ENCODE measurements at regions not wholly inside any gene's neighbourhood (a gene's known extent, or its start where the extent isn't known, plus 50 kb on each side); places are given as distances from the start of the nearest gene placed in this dataset.

DNA sequence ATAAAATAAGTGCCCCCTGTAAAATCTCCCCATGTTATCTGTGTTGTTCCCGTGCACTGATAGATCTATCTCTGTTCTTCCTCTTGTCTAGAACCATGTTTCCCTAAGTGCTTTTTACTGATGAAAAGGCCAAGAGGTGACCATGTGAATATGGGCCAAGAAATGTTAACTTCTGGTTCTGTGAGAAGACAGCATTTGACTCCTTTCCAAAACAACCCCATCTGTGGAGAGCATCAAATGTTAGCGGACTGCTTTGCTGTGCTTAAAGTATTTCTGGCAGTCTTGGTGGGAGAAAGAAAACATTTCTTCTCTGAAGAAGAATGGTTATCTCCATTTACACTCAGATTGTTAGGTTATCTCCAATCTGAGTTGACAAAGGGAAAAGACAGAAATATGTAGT is 58.6 kb upstream of the GUCY1A2 start:
- no peak for TF ChIP-seq OVOL2 (CRISPR knock-in tag; IDR thresholded peaks at IDR 0.05; ENCODE audit: borderline replicate concordance)
- TF ChIP-seq, protein P1, sequence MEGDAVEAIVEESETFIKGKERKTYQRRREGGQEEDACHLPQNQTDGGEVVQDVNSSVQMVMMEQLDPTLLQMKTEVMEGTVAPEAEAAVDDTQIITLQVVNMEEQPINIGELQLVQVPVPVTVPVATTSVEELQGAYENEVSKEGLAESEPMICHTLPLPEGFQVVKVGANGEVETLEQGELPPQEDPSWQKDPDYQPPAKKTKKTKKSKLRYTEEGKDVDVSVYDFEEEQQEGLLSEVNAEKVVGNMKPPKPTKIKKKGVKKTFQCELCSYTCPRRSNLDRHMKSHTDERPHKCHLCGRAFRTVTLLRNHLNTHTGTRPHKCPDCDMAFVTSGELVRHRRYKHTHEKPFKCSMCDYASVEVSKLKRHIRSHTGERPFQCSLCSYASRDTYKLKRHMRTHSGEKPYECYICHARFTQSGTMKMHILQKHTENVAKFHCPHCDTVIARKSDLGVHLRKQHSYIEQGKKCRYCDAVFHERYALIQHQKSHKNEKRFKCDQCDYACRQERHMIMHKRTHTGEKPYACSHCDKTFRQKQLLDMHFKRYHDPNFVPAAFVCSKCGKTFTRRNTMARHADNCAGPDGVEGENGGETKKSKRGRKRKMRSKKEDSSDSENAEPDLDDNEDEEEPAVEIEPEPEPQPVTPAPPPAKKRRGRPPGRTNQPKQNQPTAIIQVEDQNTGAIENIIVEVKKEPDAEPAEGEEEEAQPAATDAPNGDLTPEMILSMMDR (IDR thresholded peaks at IDR 0.05) = no peak
- TF ChIP-seq, protein P2, sequence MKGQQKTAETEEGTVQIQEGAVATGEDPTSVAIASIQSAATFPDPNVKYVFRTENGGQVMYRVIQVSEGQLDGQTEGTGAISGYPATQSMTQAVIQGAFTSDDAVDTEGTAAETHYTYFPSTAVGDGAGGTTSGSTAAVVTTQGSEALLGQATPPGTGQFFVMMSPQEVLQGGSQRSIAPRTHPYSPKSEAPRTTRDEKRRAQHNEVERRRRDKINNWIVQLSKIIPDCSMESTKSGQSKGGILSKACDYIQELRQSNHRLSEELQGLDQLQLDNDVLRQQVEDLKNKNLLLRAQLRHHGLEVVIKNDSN (CRISPR knock-in tag; IDR thresholded peaks at IDR 0.05) = no peak

Measured in WTC11 (cell line).